Astrocyte (in vitro differentiated cells and primary cell): ENCODE measurements at regions not wholly inside any gene's neighbourhood (a gene's known extent, or its start where the extent isn't known, plus 50 kb on each side); places are given as distances from the start of the nearest gene placed in this dataset.

Experiments
- DNase-seq: peaks from one replicate; pipeline ENCODE4 v3.0.0-alpha.2; 2010; ENCODE audit warnings: low read depth
- FAIRE-seq: peaks from 2 replicates; lab custom pipeline; 2011; peaks lifted over from hg19 to GRCh38; lab: Jason Lieb, UNC
- H2AFZ ChIP-seq: 2 replicates; pipeline ENCODE4 v1.6.0; 2012; ENCODE audit warnings: low read depth, low read length, inconsistent platforms
- H3K27ac ChIP-seq: 2 replicates; pipeline ENCODE4 v1.5.1; 2011; ENCODE audit warnings: low read depth, low read length, inconsistent platforms
- H3K27me3 ChIP-seq: 2 replicates; pipeline ENCODE4 v1.6.0; 2011; ENCODE audit warnings: low read length, inconsistent platforms; ENCODE audit not compliant: insufficient read depth
- H3K36me3 ChIP-seq: 2 replicates; pipeline ENCODE4 v1.5.1; 2011; ENCODE audit warnings: low read length, inconsistent platforms; ENCODE audit not compliant: insufficient read depth
- H3K4me1 ChIP-seq: 2 replicates; pipeline ENCODE4 v1.5.1; 2011; ENCODE audit warnings: low read length, inconsistent platforms; ENCODE audit not compliant: insufficient read depth
- H3K4me2 ChIP-seq: 2 replicates; pipeline ENCODE4 v1.6.0; 2012; ENCODE audit warnings: low read length, inconsistent platforms
- H3K4me3 ChIP-seq: 2 replicates; pipeline ENCODE4 v1.5.1; 2011; ENCODE audit warnings: low read depth, mild to moderate bottlenecking, low read length, inconsistent platforms; ENCODE audit not compliant: insufficient read depth
- H3K79me2 ChIP-seq: 2 replicates; pipeline ENCODE4 v1.6.0; 2012; ENCODE audit warnings: mild to moderate bottlenecking, low read length, inconsistent platforms; ENCODE audit not compliant: insufficient read depth
- H3K9ac ChIP-seq: 2 replicates; pipeline ENCODE4 v1.6.0; 2012; ENCODE audit warnings: mild to moderate bottlenecking, low read length, inconsistent platforms
- H3K9me3 ChIP-seq: 2 replicates; pipeline ENCODE4 v1.5.1; 2012; ENCODE audit warnings: low read depth, mild to moderate bottlenecking, low read length, inconsistent platforms; ENCODE audit not compliant: insufficient read depth
- H4K20me1 ChIP-seq: 2 replicates; pipeline ENCODE4 v1.6.0; 2012; ENCODE audit warnings: low read length, inconsistent platforms; ENCODE audit not compliant: insufficient read depth
- H3K27ac Mint-ChIP-seq: one replicate; pipeline ENCODE4 v1.8.0; 2021; ENCODE audit warnings: mild to moderate bottlenecking, mixed read lengths; ENCODE audit not compliant: unreplicated experiment
- H3K27me3 Mint-ChIP-seq: one replicate; pipeline ENCODE4 v1.8.0; 2021; ENCODE audit warnings: low read depth, mixed read lengths; ENCODE audit not compliant: unreplicated experiment
- H3K36me3 Mint-ChIP-seq: one replicate; pipeline ENCODE4 v1.8.0; 2021; ENCODE audit warnings: low read depth, mixed read lengths; ENCODE audit not compliant: unreplicated experiment
- H3K4me1 Mint-ChIP-seq: one replicate; pipeline ENCODE4 v1.8.0; 2021; ENCODE audit warnings: low read depth, mixed read lengths; ENCODE audit not compliant: unreplicated experiment
- H3K4me3 Mint-ChIP-seq: one replicate; pipeline ENCODE4 v1.8.0; 2021; ENCODE audit warnings: mild to moderate bottlenecking, moderate library complexity, mixed read lengths; ENCODE audit not compliant: unreplicated experiment
- H3K9me3 Mint-ChIP-seq: one replicate; pipeline ENCODE4 v1.8.0; 2021; ENCODE audit warnings: mild to moderate bottlenecking, mixed read lengths; ENCODE audit not compliant: unreplicated experiment
- CTCF ChIP-seq: IDR thresholded peaks from 2 replicates; pipeline ENCODE4 v1.5.1; 2011; ENCODE audit warnings: low read depth, mild to moderate bottlenecking, inconsistent platforms, low read length, moderate library complexity; ENCODE audit not compliant: insufficient read depth
- EZH2 ChIP-seq: IDR thresholded peaks from 2 replicates; pipeline ENCODE4 v1.6.1; 2012; ENCODE audit warnings: mild to moderate bottlenecking, low read length, inconsistent platforms; ENCODE audit not compliant: insufficient read depth

GRCh38 chr4:29708473-29708872, 1011.7 kb upstream of the PCDH7 start:
- H3K4me1 ChIP-seq, result no peaks in the 10 kb centered on the region
- no peak overlapping the region for H3K9ac ChIP-seq
- TF ChIP-seq EZH2 (no peak), CTCF (no peak)
- H3K27ac ChIP-seq, result no peak overlapping the region
- peak overlapping the region; percentile 45 for H3K27ac Mint-ChIP-seq
- H4K20me1 ChIP-seq, result no peaks in the 10 kb centered on the region
- H3K36me3 Mint-ChIP-seq, result no peaks in the 10 kb centered on the region
- H3K27me3 ChIP-seq, result no peaks in the 10 kb centered on the region
- no peaks in the 10 kb centered on the region for H3K36me3 ChIP-seq
- no peak overlapping the region for H3K4me3 ChIP-seq
- H3K79me2 ChIP-seq, result no peaks in the 10 kb centered on the region
- H3K9me3 ChIP-seq, result no peaks in the 10 kb centered on the region
- no peak overlapping the region for H3K4me2 ChIP-seq
- FAIRE-seq (no peak), DNase-seq (peak; percentile 0)
- H3K4me1 Mint-ChIP-seq, result peaks cover 8% of the 10 kb centered on the region
- no peaks in the 10 kb centered on the region for H3K27me3 Mint-ChIP-seq
- H3K4me3 Mint-ChIP-seq, result no peak overlapping the region
- peaks cover 2% of the 10 kb centered on the region for H3K9me3 Mint-ChIP-seq
- no peak overlapping the region for H2AFZ ChIP-seq

GRCh38 chr4:29710519-29710918, 1009.6 kb upstream of the PCDH7 start:
- Histone ChIP-seq H3K27me3 (no peaks in the 10 kb centered on the region), H4K20me1 (no peaks in the 10 kb centered on the region), H3K36me3 (no peaks in the 10 kb centered on the region), H3K79me2 (no peaks in the 10 kb centered on the region), H3K4me2 (no peak overlapping the region), H3K4me3 (no peak overlapping the region), H3K27ac (no peak overlapping the region), H3K9ac (no peak overlapping the region), H2AFZ (no peak overlapping the region), H3K9me3 (no peaks in the 10 kb centered on the region), H3K4me1 (no peaks in the 10 kb centered on the region)
- no peak for TF ChIP-seq CTCF
- no peak for TF ChIP-seq EZH2
- no peak overlapping the region for H3K4me3 Mint-ChIP-seq
- H3K27ac Mint-ChIP-seq, result no peak overlapping the region
- H3K27me3 Mint-ChIP-seq, result no peaks in the 10 kb centered on the region
- FAIRE-seq (no peak), DNase-seq (no peak)
- H3K4me1 Mint-ChIP-seq, result peaks cover 8% of the 10 kb centered on the region
- no peaks in the 10 kb centered on the region for H3K36me3 Mint-ChIP-seq
- peaks cover 2% of the 10 kb centered on the region for H3K9me3 Mint-ChIP-seq

GRCh38 chr4:29711226-29711625, 1008.9 kb upstream of the PCDH7 start:
- Histone ChIP-seq H3K36me3 (no peaks in the 10 kb centered on the region), H3K4me1 (no peaks in the 10 kb centered on the region), H3K9me3 (no peaks in the 10 kb centered on the region), H3K4me2 (no peak overlapping the region), H3K79me2 (no peaks in the 10 kb centered on the region), H3K27ac (no peak overlapping the region), H3K27me3 (no peaks in the 10 kb centered on the region), H4K20me1 (no peaks in the 10 kb centered on the region), H3K4me3 (no peak overlapping the region), H2AFZ (no peak overlapping the region), H3K9ac (no peak overlapping the region)
- Mint-ChIP-seq H3K4me3 (no peak overlapping the region), H3K36me3 (no peaks in the 10 kb centered on the region), H3K27ac (no peak overlapping the region), H3K27me3 (no peaks in the 10 kb centered on the region), H3K4me1 (peaks cover 8% of the 10 kb centered on the region), H3K9me3 (peaks cover 2% of the 10 kb centered on the region)
- no peak for DNase-seq
- TF ChIP-seq EZH2 (no peak), CTCF (no peak)
- FAIRE-seq, result no peak
